NCI-H1694 treated with DMSO at 0.1 percent for 48 hours (cell line): ENCODE measurements at regions not wholly inside any gene's neighbourhood (a gene's known extent, or its start where the extent isn't known, plus 50 kb on each side); places are given as distances from the start of the nearest gene placed in this dataset.

Experiments used
- DNase-seq: peaks from one replicate; lab custom pipeline; 2025; lab: John Stamatoyannopoulos, UW

GRCh38 chr11:104433751-104434150 lies 269.8 kb upstream of the PDGFD start:
- DNase-seq: no peak

- DNase-seq: no peak
Observed at GRCh38 chr11:104432981-104433380, 269.0 kb upstream of the PDGFD start.

- no peak for DNase-seq
Observed at GRCh38 chr11:104432526-104432925, 268.6 kb upstream of the PDGFD start.

GRCh38 chr11:104422324-104422944 lies 258.5 kb upstream of the PDGFD start:
- DNase-seq: no peak

GRCh38 chr11:104410336-104410735 lies 246.4 kb upstream of the PDGFD start:
- DNase-seq: no peak

GRCh38 chr11:104408630-104409029 lies 244.7 kb upstream of the PDGFD start:
- no peak for DNase-seq

- no peak for DNase-seq
Observed at GRCh38 chr11:104405277-104405676, 241.3 kb upstream of the PDGFD start.

GRCh38 chr11:104404231-104405175 lies 240.6 kb upstream of the PDGFD start:
- no peak for DNase-seq

- no peak for DNase-seq
Observed at GRCh38 chr11:104402812-104403521, 239.0 kb upstream of the PDGFD start.

GRCh38 chr11:104394508-104394907 lies 230.6 kb upstream of the PDGFD start:
- DNase-seq: no peak

- DNase-seq: no peak
Observed at GRCh38 chr11:104390651-104391050, 226.7 kb upstream of the PDGFD start.

- DNase-seq: no peak
Observed at GRCh38 chr11:104385884-104386283, 221.9 kb upstream of the PDGFD start.

GRCh38 chr11:104380358-104380757 lies 216.4 kb upstream of the PDGFD start:
- DNase-seq: no peak

- DNase-seq: no peak
Observed at GRCh38 chr11:104372111-104372510, 208.2 kb upstream of the PDGFD start.

GRCh38 chr11:104370478-104370877 lies 206.5 kb upstream of the PDGFD start:
- DNase-seq: no peak

- no peak for DNase-seq
Observed at GRCh38 chr11:104369761-104370160, 205.8 kb upstream of the PDGFD start.

- DNase-seq: no peak
Observed at GRCh38 chr11:104366321-104366734, 202.4 kb upstream of the PDGFD start.

GRCh38 chr11:104365676-104366075 lies 201.7 kb upstream of the PDGFD start:
- DNase-seq: no peak

- DNase-seq: no peak
Observed at GRCh38 chr11:104361975-104362374, 198.0 kb upstream of the PDGFD start.

GRCh38 chr11:104352036-104352435 lies 188.1 kb upstream of the PDGFD start:
- DNase-seq: no peak

GRCh38 chr11:104343578-104343977 lies 179.6 kb upstream of the PDGFD start:
- no peak for DNase-seq

- DNase-seq: no peak
Observed at GRCh38 chr11:104340590-104340989, 176.6 kb upstream of the PDGFD start.

GRCh38 chr11:104339380-104339831 lies 175.5 kb upstream of the PDGFD start:
- no peak for DNase-seq
